GM23338 (cell line): ENCODE measurements at regions not wholly inside any gene's neighbourhood (a gene's known extent, or its start where the extent isn't known, plus 50 kb on each side); places are given as distances from the start of the nearest gene placed in this dataset.

ENCODE experiments used
- ATAC-seq: fragments of 200-7000 bp; cut with Tn5 transposase; 3 replicates; pipeline ENCODE4 v1.9.1; 2020
- DNase-seq: peaks from one replicate; pipeline ENCODE4 v3.0.0-alpha.2; 2015; ENCODE audit warnings: low spot score
- H2AFZ ChIP-seq: fragments of 200-600 bp; sonication (generic); 2 replicates; pipeline ENCODE4 v1.8.0; 2016; ENCODE audit warnings: antibody characterized with exemption, mild to moderate bottlenecking, moderate library complexity
- H3F3A ChIP-seq: fragments of 200-600 bp; sonication (generic); replicated peaks from 2 replicates; pipeline ENCODE4 v1.8.0; 2017; ENCODE audit warnings: antibody characterized with exemption, mixed run types, low read depth
- H3K27ac ChIP-seq: fragments of 200-600 bp; sonication (generic); 2 replicates; pipeline ENCODE4 v1.6.1; 2016; ENCODE audit warnings: low read depth
- H3K27me3 ChIP-seq: fragments of 200-600 bp; sonication (generic); 2 replicates; pipeline ENCODE4 v1.8.0; 2016; ENCODE audit warnings: mild to moderate bottlenecking, mixed run types, moderate library complexity; ENCODE audit not compliant: insufficient read depth
- H3K36me3 ChIP-seq: fragments of 200-600 bp; sonication (generic); 2 replicates; pipeline ENCODE4 v1.8.0; 2016; ENCODE audit warnings: mild to moderate bottlenecking; ENCODE audit not compliant: insufficient read depth
- H3K4me1 ChIP-seq: fragments of 200-600 bp; sonication (generic); 2 replicates; pipeline ENCODE4 v1.8.0; 2016; ENCODE audit warnings: mild to moderate bottlenecking, moderate library complexity; ENCODE audit not compliant: insufficient read depth
- H3K4me2 ChIP-seq: fragments of 200-600 bp; sonication (generic); 2 replicates; pipeline ENCODE4 v1.7.1; 2017; ENCODE audit warnings: mixed run types
- H3K4me3 ChIP-seq: fragments of 200-600 bp; sonication (generic); 2 replicates; pipeline ENCODE4 v1.6.1; 2016; ENCODE audit warnings: mixed run types
- H3K79me2 ChIP-seq: fragments of 200-600 bp; sonication (generic); replicated peaks from 2 replicates; pipeline ENCODE4 v1.8.0; 2017; ENCODE audit warnings: mild to moderate bottlenecking; ENCODE audit not compliant: insufficient read depth
- H3K9me2 ChIP-seq: fragments of 200-600 bp; sonication (generic); 2 replicates; pipeline ENCODE4 v1.8.0; 2017; ENCODE audit not compliant: insufficient read depth
- H4K20me1 ChIP-seq: fragments of 200-600 bp; sonication (generic); replicated peaks from 2 replicates; pipeline ENCODE4 v1.8.0; 2017; ENCODE audit warnings: mild to moderate bottlenecking; ENCODE audit not compliant: insufficient read depth
- H3K27ac Mint-ChIP-seq: 2 replicates; pipeline ENCODE4 v1.8.0; 2020; ENCODE audit warnings: inconsistent platforms, mild to moderate bottlenecking, moderate library complexity, mixed read lengths
- H3K27me3 Mint-ChIP-seq: 3 replicates; pipeline ENCODE4 v1.8.0; 2022; ENCODE audit warnings: low read depth, mild to moderate bottlenecking, moderate library complexity, mixed read lengths, inconsistent platforms; ENCODE audit not compliant: insufficient read depth, poor library complexity
- H3K36me3 Mint-ChIP-seq: 3 replicates; pipeline ENCODE4 v1.8.0; 2021; ENCODE audit warnings: low read depth, mild to moderate bottlenecking, inconsistent platforms, moderate library complexity, mixed read lengths
- H3K4me1 Mint-ChIP-seq: 3 replicates; pipeline ENCODE4 v1.8.0; 2020; ENCODE audit warnings: mild to moderate bottlenecking, inconsistent platforms, mixed read lengths
- H3K4me3 Mint-ChIP-seq: 3 replicates; pipeline ENCODE4 v1.8.0; 2021; ENCODE audit warnings: moderate library complexity, mild to moderate bottlenecking, inconsistent platforms, mixed read lengths
- H3K9me3 Mint-ChIP-seq: 3 replicates; pipeline ENCODE4 v1.8.0; 2020; ENCODE audit warnings: moderate library complexity, mild to moderate bottlenecking, inconsistent platforms, mixed read lengths
- CREB1 ChIP-seq: fragments of 250-450 bp; sonication (Bioruptor Pico); IDR thresholded peaks from 2 replicates; pipeline ENCODE4 v1.5.0; 2020; ENCODE audit warnings: low read depth, mild to moderate bottlenecking, moderate library complexity
- ETS1 ChIP-seq: IDR thresholded peaks from 2 replicates; pipeline ENCODE4 v1.6.1; 2016; ENCODE audit warnings: antibody characterized with exemption
- EZH2 ChIP-seq: fragments of 200-600 bp; sonication (generic); IDR thresholded peaks from one replicate; pipeline ENCODE4 v1.8.0; 2017; ENCODE audit warnings: antibody characterized with exemption, mild to moderate bottlenecking, low read depth; ENCODE audit not compliant: unreplicated experiment
- EZH2phosphoT487 ChIP-seq: fragments of 200-600 bp; sonication (generic); IDR thresholded peaks from one replicate; pipeline ENCODE4 v1.8.1; 2018; ENCODE audit warnings: antibody characterized with exemption; ENCODE audit not compliant: unreplicated experiment
- NANOG ChIP-seq: IDR thresholded peaks from 2 replicates; pipeline ENCODE4 v1.6.1; 2016; ENCODE audit warnings: antibody characterized with exemption, borderline replicate concordance
- STAT1 ChIP-seq: IDR thresholded peaks from one replicate; pipeline ENCODE4 v1.6.1; 2016; ENCODE audit warnings: antibody characterized with exemption; ENCODE audit not compliant: unreplicated experiment
- ZNF114 ChIP-seq: fragments of 250-450 bp; sonication (Bioruptor Pico); IDR thresholded peaks from 2 replicates; pipeline ENCODE4 v1.5.0; 2020; ENCODE audit warnings: mild to moderate bottlenecking, moderate library complexity
- ZNF331 ChIP-seq: fragments of 250-450 bp; sonication (Bioruptor Pico); IDR thresholded peaks from 2 replicates; pipeline ENCODE4 v1.5.0; 2020; ENCODE audit warnings: low read depth, mild to moderate bottlenecking, moderate library complexity

GRCh38 chr4:31041853-31042252, 321.7 kb downstream of the PCDH7 start:
- H3K27me3 ChIP-seq: no peaks in the 10 kb centered on the region
- H3K4me2 ChIP-seq: peak overlapping the region; percentile 28; the same call in 1 of the 2 replicates
- no peaks in the 10 kb centered on the region for H3K36me3 ChIP-seq
- no peak overlapping the region for H2AFZ ChIP-seq
- no peak for TF ChIP-seq STAT1
- TF ChIP-seq CREB1 (CRISPR knock-in tag): no peak
- TF ChIP-seq ETS1: no peak
- no peak for TF ChIP-seq EZH2
- H3F3A ChIP-seq: no peaks in the 10 kb centered on the region
- Mint-ChIP-seq H3K4me1 (peaks cover 39% of the 10 kb centered on the region), H3K4me3 (no peak overlapping the region), H3K27ac (no peak overlapping the region), H3K36me3 (no peaks in the 10 kb centered on the region), H3K27me3 (no peaks in the 10 kb centered on the region), H3K9me3 (no peaks in the 10 kb centered on the region; the same call in 2 of the 3 replicates)
- H3K4me3 ChIP-seq: no peak overlapping the region
- no peaks in the 10 kb centered on the region for H3K79me2 ChIP-seq
- peaks cover 47% of the 10 kb centered on the region for H3K4me1 ChIP-seq
- H3K9me2 ChIP-seq: no peaks in the 10 kb centered on the region
- H3K27ac ChIP-seq: no peak overlapping the region
- H4K20me1 ChIP-seq: no peaks in the 10 kb centered on the region
- ATAC-seq: peak; percentile 34; the same call in 2 of the 3 replicates
- no peak for DNase-seq

GRCh38 chr4:31043382-31044062, 323.4 kb downstream of the PCDH7 start:
- H3F3A ChIP-seq: no peaks in the 10 kb centered on the region
- H3K9me3 Mint-ChIP-seq: no peaks in the 10 kb centered on the region; the same call in 2 of the 3 replicates
- DNase-seq (peak; percentile 57), ATAC-seq (peak; percentile 88)
- no peak overlapping the region; the same call in 2 of the 3 replicates for H3K4me3 Mint-ChIP-seq
- H3K36me3 ChIP-seq: no peaks in the 10 kb centered on the region
- no peak overlapping the region for H2AFZ ChIP-seq
- H3K27me3 Mint-ChIP-seq: no peaks in the 10 kb centered on the region
- no peaks in the 10 kb centered on the region for H3K9me2 ChIP-seq
- H3K36me3 Mint-ChIP-seq: no peaks in the 10 kb centered on the region
- no peaks in the 10 kb centered on the region for H3K79me2 ChIP-seq
- peaks cover 47% of the 10 kb centered on the region for H3K4me1 ChIP-seq
- peak overlapping the region; percentile 72 for H3K27ac Mint-ChIP-seq
- H3K27me3 ChIP-seq: no peaks in the 10 kb centered on the region
- H3K4me2 ChIP-seq: peak overlapping the region; percentile 53; the same call in 1 of the 2 replicates
- no peaks in the 10 kb centered on the region for H4K20me1 ChIP-seq
- TF ChIP-seq ZNF114 (no peak), EZH2phosphoT487 (no peak), ZNF331 (CRISPR knock-in tag) (no peak), NANOG (peak; percentile 8; the same call in 1 of the 2 replicates)
- peaks cover 39% of the 10 kb centered on the region for H3K4me1 Mint-ChIP-seq
- H3K4me3 ChIP-seq: 0 out of 2 replicates have a peak overlapping the region, but pooled peaks have one; percentile 13
- H3K27ac ChIP-seq: peak overlapping the region; percentile 24

- no peaks in the 10 kb centered on the region for H3K79me2 ChIP-seq
- no peaks in the 10 kb centered on the region for H3F3A ChIP-seq
- no peak overlapping the region for H3K4me3 ChIP-seq
- no peak overlapping the region for H3K4me2 ChIP-seq
- Mint-ChIP-seq H3K9me3 (no peaks in the 10 kb centered on the region), H3K27me3 (no peaks in the 10 kb centered on the region), H3K36me3 (no peaks in the 10 kb centered on the region), H3K4me1 (peaks cover 39% of the 10 kb centered on the region), H3K27ac (peak overlapping the region; percentile 65; the same call in 1 of the 2 replicates), H3K4me3 (no peak overlapping the region)
- no peak overlapping the region for H2AFZ ChIP-seq
- peaks cover 47% of the 10 kb centered on the region for H3K4me1 ChIP-seq
- H3K27ac ChIP-seq: no peak overlapping the region
- H3K36me3 ChIP-seq: no peaks in the 10 kb centered on the region
- no peaks in the 10 kb centered on the region for H3K9me2 ChIP-seq
- DNase-seq: no peak
- ATAC-seq: no peak
- no peaks in the 10 kb centered on the region for H3K27me3 ChIP-seq
- H4K20me1 ChIP-seq: no peaks in the 10 kb centered on the region
- TF ChIP-seq ZNF331 (CRISPR knock-in tag): no peak
- TF ChIP-seq ETS1: no peak
- no peak for TF ChIP-seq STAT1
Observed at GRCh38 chr4:31045151-31045550, 325.0 kb downstream of the PCDH7 start.
